A549 (cell line): ENCODE measurements at regions not wholly inside any gene's neighbourhood (a gene's known extent, or its start where the extent isn't known, plus 50 kb on each side); places are given as distances from the start of the nearest gene placed in this dataset.

Experiments
- BCL3 ChIP-seq: fragments of >200 bp; sonication (Bioruptor Twin); formaldehyde crosslinking; IDR thresholded peaks from 3 replicates; pipeline ENCODE4 v1.6.1; 2016
- CEBPB ChIP-seq, 2 experiments: fragments of >200 bp in 1 of 2; sonication (Bioruptor Twin) in 1 of 2; formaldehyde crosslinking in 1 of 2; IDR thresholded peaks; 2 replicates each; pipeline ENCODE4 v1.6.1; 2012 to 2016
- CHD2 ChIP-seq: fragments of 150-350 bp; IDR thresholded peaks from 2 replicates; pipeline ENCODE4 v1.6.1; 2014; ENCODE audit warnings: low read length; ENCODE audit not compliant: partially characterized antibody
- CHD4 ChIP-seq: fragments of 200-600 bp; sonication (generic); IDR thresholded peaks from 2 replicates; pipeline ENCODE4 v1.6.1; 2016; ENCODE audit warnings: antibody characterized with exemption, mild to moderate bottlenecking, borderline replicate concordance
- CTCF ChIP-seq: fragments of >200 bp; sonication (Bioruptor Twin); formaldehyde crosslinking; IDR thresholded peaks from 3 replicates; pipeline ENCODE4 v1.5.1; 2016
- EHMT2 ChIP-seq: fragments of 200-600 bp; sonication (generic); IDR thresholded peaks from 2 replicates; pipeline ENCODE4 v1.6.1; 2016; ENCODE audit warnings: antibody characterized with exemption, low read depth, mild to moderate bottlenecking, moderate library complexity
- ELK1 ChIP-seq: fragments of 150-350 bp; IDR thresholded peaks from 2 replicates; pipeline ENCODE4 v1.6.1; 2014; ENCODE audit warnings: low read depth, mild to moderate bottlenecking, low read length
- ESRRA ChIP-seq: fragments of 150-350 bp; IDR thresholded peaks from 2 replicates; pipeline ENCODE4 v1.6.1; 2014; ENCODE audit warnings: mild to moderate bottlenecking, low read length, borderline replicate concordance
- GATA3 ChIP-seq: IDR thresholded peaks from 2 replicates; pipeline ENCODE4 v1.6.1; 2012; ENCODE audit warnings: borderline replicate concordance
- JUNB ChIP-seq: fragments of >200 bp; sonication (Bioruptor Twin); formaldehyde crosslinking; IDR thresholded peaks from 2 replicates; pipeline ENCODE4 v1.6.1; 2016
- NR3C1 ChIP-seq: fragments of >200 bp; sonication (Bioruptor Twin); formaldehyde crosslinking; IDR thresholded peaks from 3 replicates; pipeline ENCODE4 v1.6.1; 2017
- POLR2A ChIP-seq: IDR thresholded peaks from 2 replicates; pipeline ENCODE4 v1.6.1; 2012; ENCODE audit warnings: mild to moderate bottlenecking, low read length
- POLR2AphosphoS2 ChIP-seq: conservative IDR thresholded peaks from 2 replicates; pipeline ENCODE4 v1.6.1; 2012; ENCODE audit warnings: low read length, improper control_type of control experiment, inconsistent platforms
- RNF2 ChIP-seq: fragments of 200-600 bp; sonication (generic); IDR thresholded peaks from 2 replicates; pipeline ENCODE4 v1.6.1; 2016; ENCODE audit warnings: low read depth, mild to moderate bottlenecking, antibody characterized with exemption, moderate library complexity, borderline replicate concordance

- TF ChIP-seq CTCF (no peak), POLR2AphosphoS2 (no peak), CHD4 (no peak), ESRRA (no peak), ELK1 (no peak), POLR2A (no peak), CEBPB (IDR thresholded peaks at IDR 0.05) (no peak), BCL3 (no peak), RNF2 (no peak), EHMT2 (no peak), JUNB (no peak), GATA3 (no peak), NR3C1 (no peak), CHD2 (no peak)
Observed at GRCh38 chr5:110918683-110919082, 152.8 kb upstream of the TSLP start.
